Osteoblast (primary cell): ENCODE measurements at regions not wholly inside any gene's neighbourhood (a gene's known extent, or its start where the extent isn't known, plus 50 kb on each side); places are given as distances from the start of the nearest gene placed in this dataset.

Experiments used
- DNase-seq: peaks from one replicate; pipeline ENCODE4 v3.0.0; 2011; ENCODE audit warnings: low spot score, mixed read lengths; ENCODE audit not compliant: insufficient read length; ENCODE audit errors: missing footprints
- H2AFZ ChIP-seq: 2 replicates; pipeline ENCODE4 v1.6.0; 2011; ENCODE audit warnings: mild to moderate bottlenecking, low read length
- H3K27ac ChIP-seq: 2 replicates; pipeline ENCODE4 v1.5.1; 2011; ENCODE audit warnings: mild to moderate bottlenecking, low read depth, low read length, moderate library complexity
- H3K27me3 ChIP-seq: 2 replicates; pipeline ENCODE4 v1.6.0; 2012; ENCODE audit warnings: mild to moderate bottlenecking, control low read depth, inconsistent platforms, low read length, moderate library complexity; ENCODE audit not compliant: insufficient read depth
- H3K36me3 ChIP-seq: 2 replicates; pipeline ENCODE4 v1.5.1; 2011; ENCODE audit warnings: mild to moderate bottlenecking, low read length, control low read depth, moderate library complexity; ENCODE audit not compliant: insufficient read depth
- H3K4me1 ChIP-seq: 2 replicates; pipeline ENCODE4 v1.5.1; 2011; ENCODE audit warnings: mild to moderate bottlenecking, low read length, control low read depth, moderate library complexity; ENCODE audit not compliant: insufficient read depth
- H3K4me2 ChIP-seq: 2 replicates; pipeline ENCODE4 v1.6.0; 2011; ENCODE audit warnings: mild to moderate bottlenecking, low read length; ENCODE audit not compliant: insufficient read depth
- H3K4me3 ChIP-seq: fragments of 200-600 bp; sonication (generic); 3 replicates; pipeline ENCODE4 v1.5.1; 2012; ENCODE audit warnings: mild to moderate bottlenecking, low read length, inconsistent platforms; ENCODE audit not compliant: insufficient read depth
- H3K79me2 ChIP-seq: 2 replicates; pipeline ENCODE4 v1.6.0; 2012; ENCODE audit warnings: mild to moderate bottlenecking, low read length, control low read depth, inconsistent platforms; ENCODE audit not compliant: insufficient read depth
- H3K9me3 ChIP-seq: 2 replicates; pipeline ENCODE4 v1.5.1; 2011; ENCODE audit warnings: low read depth, low read length, control low read depth
- H4K20me1 ChIP-seq: 2 replicates; pipeline ENCODE4 v1.6.0; 2012; ENCODE audit warnings: mild to moderate bottlenecking, low read length, control low read depth; ENCODE audit not compliant: insufficient read depth
- CTCF ChIP-seq: IDR thresholded peaks from 2 replicates; pipeline ENCODE4 v1.5.1; 2011; ENCODE audit warnings: mild to moderate bottlenecking, low read depth, low read length, moderate library complexity; ENCODE audit errors: extremely low read depth

- Histone ChIP-seq H3K36me3 (no peaks in the 10 kb centered on the region), H3K4me2 (no peak overlapping the region), H3K27ac (no peak overlapping the region), H3K27me3 (no peaks in the 10 kb centered on the region), H3K79me2 (no peaks in the 10 kb centered on the region), H3K4me1 (no peaks in the 10 kb centered on the region), H2AFZ (no peak overlapping the region), H3K4me3 (no peak overlapping the region), H3K9me3 (no peaks in the 10 kb centered on the region), H4K20me1 (no peaks in the 10 kb centered on the region)
- DNase-seq = no peak
- no peak for TF ChIP-seq CTCF
Measured at GRCh38 chr7:16004702-16005101, 318.2 kb upstream of the MEOX2 start.

- no peaks in the 10 kb centered on the region for H4K20me1 ChIP-seq
- no peak overlapping the region for H3K4me2 ChIP-seq
- H3K79me2 ChIP-seq = no peaks in the 10 kb centered on the region
- no peak overlapping the region for H3K27ac ChIP-seq
- no peaks in the 10 kb centered on the region for H3K9me3 ChIP-seq
- no peak overlapping the region for H3K4me3 ChIP-seq
- no peak for DNase-seq
- no peaks in the 10 kb centered on the region for H3K27me3 ChIP-seq
- no peak for TF ChIP-seq CTCF
- H3K4me1 ChIP-seq = no peaks in the 10 kb centered on the region
- H3K36me3 ChIP-seq = no peaks in the 10 kb centered on the region
- H2AFZ ChIP-seq = no peak overlapping the region
Measured at GRCh38 chr7:16001477-16001876, 315.0 kb upstream of the MEOX2 start.

GRCh38 chr7:15998617-15999016 lies 312.1 kb upstream of the MEOX2 start:
- no peak for TF ChIP-seq CTCF
- no peak overlapping the region for H3K4me3 ChIP-seq
- H3K36me3 ChIP-seq = no peaks in the 10 kb centered on the region
- H3K9me3 ChIP-seq = no peaks in the 10 kb centered on the region
- H3K79me2 ChIP-seq = no peaks in the 10 kb centered on the region
- no peak overlapping the region for H3K4me2 ChIP-seq
- H3K4me1 ChIP-seq = no peaks in the 10 kb centered on the region
- no peak overlapping the region for H3K27ac ChIP-seq
- H4K20me1 ChIP-seq = no peaks in the 10 kb centered on the region
- no peak overlapping the region for H2AFZ ChIP-seq
- H3K27me3 ChIP-seq = no peaks in the 10 kb centered on the region
- no peak for DNase-seq

- H3K9me3 ChIP-seq = no peaks in the 10 kb centered on the region
- no peak overlapping the region for H3K4me2 ChIP-seq
- H3K27ac ChIP-seq = no peak overlapping the region
- no peak overlapping the region for H3K4me3 ChIP-seq
- no peak for DNase-seq
- H2AFZ ChIP-seq = no peak overlapping the region
- no peaks in the 10 kb centered on the region for H4K20me1 ChIP-seq
- H3K36me3 ChIP-seq = no peaks in the 10 kb centered on the region
- no peaks in the 10 kb centered on the region for H3K79me2 ChIP-seq
- H3K27me3 ChIP-seq = no peaks in the 10 kb centered on the region
- TF ChIP-seq CTCF = no peak
- no peaks in the 10 kb centered on the region for H3K4me1 ChIP-seq
Measured at GRCh38 chr7:15995027-15995426, 308.5 kb upstream of the MEOX2 start.
